ENCODE measurements at regions not wholly inside any gene's neighbourhood (a gene's known extent, or its start where the extent isn't known, plus 50 kb on each side); places are given as distances from the start of the nearest gene placed in this dataset.

GRCh38 chr5:19044931-19045695 is 942.9 kb downstream of the CDH18 start:
- ATAC-seq, result no peak
- Mint-ChIP-seq H3K27ac (no peak overlapping the region), H3K36me3 (ENCODE audit: low read depth) (no peaks in the 10 kb centered on the region), H3K4me3 (no peak overlapping the region), H3K27me3 (no peaks in the 10 kb centered on the region), H3K9me3 (peaks cover 5% of the 10 kb centered on the region), H3K4me1 (ENCODE audit: low read depth) (no peaks in the 10 kb centered on the region)
- DNase-seq, result no peak
- POLR2A ChIA-PET, result no interaction called here
- CTCF ChIA-PET, result no interaction called here
- intact Hi-C loops (cut with micrococcal nuclease), result no loop called here
- TF ChIP-seq, protein P1, sequence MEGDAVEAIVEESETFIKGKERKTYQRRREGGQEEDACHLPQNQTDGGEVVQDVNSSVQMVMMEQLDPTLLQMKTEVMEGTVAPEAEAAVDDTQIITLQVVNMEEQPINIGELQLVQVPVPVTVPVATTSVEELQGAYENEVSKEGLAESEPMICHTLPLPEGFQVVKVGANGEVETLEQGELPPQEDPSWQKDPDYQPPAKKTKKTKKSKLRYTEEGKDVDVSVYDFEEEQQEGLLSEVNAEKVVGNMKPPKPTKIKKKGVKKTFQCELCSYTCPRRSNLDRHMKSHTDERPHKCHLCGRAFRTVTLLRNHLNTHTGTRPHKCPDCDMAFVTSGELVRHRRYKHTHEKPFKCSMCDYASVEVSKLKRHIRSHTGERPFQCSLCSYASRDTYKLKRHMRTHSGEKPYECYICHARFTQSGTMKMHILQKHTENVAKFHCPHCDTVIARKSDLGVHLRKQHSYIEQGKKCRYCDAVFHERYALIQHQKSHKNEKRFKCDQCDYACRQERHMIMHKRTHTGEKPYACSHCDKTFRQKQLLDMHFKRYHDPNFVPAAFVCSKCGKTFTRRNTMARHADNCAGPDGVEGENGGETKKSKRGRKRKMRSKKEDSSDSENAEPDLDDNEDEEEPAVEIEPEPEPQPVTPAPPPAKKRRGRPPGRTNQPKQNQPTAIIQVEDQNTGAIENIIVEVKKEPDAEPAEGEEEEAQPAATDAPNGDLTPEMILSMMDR (IDR thresholded peaks at IDR 0.05), result no peak

DNA sequence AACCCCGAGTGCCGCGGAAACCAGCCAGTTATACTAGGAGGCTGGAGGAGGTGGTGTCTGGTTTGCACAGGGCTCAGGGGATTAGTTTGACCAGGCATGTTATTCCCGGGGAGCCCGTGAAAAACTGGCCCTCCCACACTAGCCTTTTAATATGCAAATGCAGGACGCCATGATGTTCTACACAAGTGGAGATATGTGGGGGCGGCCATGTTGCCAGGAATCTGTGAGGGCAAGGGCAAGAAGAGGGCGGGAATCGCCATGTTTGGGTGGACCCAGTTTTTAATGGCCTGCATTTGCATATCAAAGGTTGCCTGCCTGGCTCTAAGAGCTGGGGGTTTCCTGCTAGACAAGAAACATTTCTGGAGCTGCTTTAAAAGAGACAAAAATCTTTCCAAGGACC is 940.7 kb downstream of the CDH18 start:
- intact Hi-C loops (cut with micrococcal nuclease), result no loop called here
- no peaks in the 10 kb centered on the region for H3K4me1 Mint-ChIP-seq (ENCODE audit: low read depth)
- H3K4me3 Mint-ChIP-seq, result no peak overlapping the region
- POLR2A ChIA-PET, result no interaction called here
- no peaks in the 10 kb centered on the region for H3K36me3 Mint-ChIP-seq (ENCODE audit: low read depth)
- ATAC-seq, result no peak
- no peaks in the 10 kb centered on the region for H3K27me3 Mint-ChIP-seq
- CTCF ChIA-PET, result no interaction called here
- TF ChIP-seq, protein P1 (IDR thresholded peaks at IDR 0.05), result no peak
- peaks cover 5% of the 10 kb centered on the region for H3K9me3 Mint-ChIP-seq
- no peak overlapping the region for H3K27ac Mint-ChIP-seq
- DNase-seq, result no peak

GRCh38 chr5:19048726-19049125 is 939.3 kb downstream of the CDH18 start:
- TF ChIP-seq, protein P1 (IDR thresholded peaks at IDR 0.05), result no peak
- DNase-seq, result no peak
- intact Hi-C loops (cut with micrococcal nuclease), result no loop called here
- POLR2A ChIA-PET, result no interaction called here
- Mint-ChIP-seq H3K27ac (no peak overlapping the region), H3K4me1 (ENCODE audit: low read depth) (no peaks in the 10 kb centered on the region), H3K36me3 (ENCODE audit: low read depth) (no peaks in the 10 kb centered on the region), H3K4me3 (no peak overlapping the region), H3K9me3 (peaks cover 8% of the 10 kb centered on the region), H3K27me3 (no peaks in the 10 kb centered on the region)
- ATAC-seq, result no peak
- CTCF ChIA-PET, result no interaction called here

GRCh38 chr5:19058216-19058615 is 929.8 kb downstream of the CDH18 start:
- Mint-ChIP-seq H3K4me3 (no peak overlapping the region), H3K4me1 (ENCODE audit: low read depth) (no peaks in the 10 kb centered on the region)
- CTCF ChIA-PET, result no interaction called here

DNA sequence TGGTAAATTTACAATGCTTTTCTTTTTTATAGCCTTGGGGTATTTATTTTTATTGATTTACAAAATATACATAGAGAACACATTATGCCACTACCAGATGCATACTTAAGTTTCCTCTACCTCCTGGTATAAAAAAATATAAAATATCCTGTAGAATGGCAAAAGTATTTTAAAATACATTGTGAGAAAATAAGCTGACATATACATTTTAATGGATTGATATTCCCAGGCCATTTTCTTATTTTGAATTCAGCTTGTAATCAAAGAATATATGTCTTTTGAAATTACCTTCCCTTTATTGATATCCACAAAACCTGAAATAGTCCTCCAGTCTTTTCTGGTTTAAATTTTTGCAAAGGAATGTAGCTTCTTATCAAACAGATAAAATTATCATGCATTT is 923.9 kb downstream of the CDH18 start:
- CTCF ChIA-PET, result no interaction called here

More at GRCh38 chr5:19058216-19058615, 929.8 kb downstream of the CDH18 start:
- TF ChIP-seq, protein P1 (IDR thresholded peaks at IDR 0.05), result no peak
- POLR2A ChIA-PET, result no interaction called here
- DNase-seq, result no peak
- ATAC-seq, result no peak
- H3K27me3 Mint-ChIP-seq, result no peaks in the 10 kb centered on the region
- H3K27ac Mint-ChIP-seq, result no peak overlapping the region
- H3K9me3 Mint-ChIP-seq, result peaks cover 10% of the 10 kb centered on the region
- no peaks in the 10 kb centered on the region for H3K36me3 Mint-ChIP-seq (ENCODE audit: low read depth)
- intact Hi-C loops (cut with micrococcal nuclease), result no loop called here

More for the DNA sequence above, 923.9 kb downstream of the CDH18 start:
- TF ChIP-seq, protein P1 (IDR thresholded peaks at IDR 0.05), result no peak
- ATAC-seq (no peak), DNase-seq (no peak)
- POLR2A ChIA-PET, result no interaction called here
- H3K4me1 Mint-ChIP-seq (ENCODE audit: low read depth), result no peaks in the 10 kb centered on the region
- intact Hi-C loops (cut with micrococcal nuclease), result no loop called here
- no peaks in the 10 kb centered on the region for H3K27me3 Mint-ChIP-seq
- H3K27ac Mint-ChIP-seq, result no peak overlapping the region
- H3K4me3 Mint-ChIP-seq, result no peak overlapping the region
- no peaks in the 10 kb centered on the region for H3K36me3 Mint-ChIP-seq (ENCODE audit: low read depth)
- peaks cover 4% of the 10 kb centered on the region for H3K9me3 Mint-ChIP-seq

Data from activated CD8-positive, alpha-beta T cell treated with anti-CD3 and anti-CD28 coated beads for 36 hours (primary cell).